ENCODE measurements at regions not wholly inside any gene's neighbourhood (a gene's known extent, or its start where the extent isn't known, plus 50 kb on each side); places are given as distances from the start of the nearest gene placed in this dataset.

GRCh38 chr2:204255071-204255470, 290.2 kb upstream of the PARD3B start:
- Histone ChIP-seq H3K4me1 (ENCODE audit: insufficient read depth, low read length) (no peaks in the 10 kb centered on the region), H3K4ac (ENCODE audit: low read depth, low read length) (no peak overlapping the region), H3K14ac (ENCODE audit: insufficient read depth, low read length) (no peak overlapping the region), H3K27ac (ENCODE audit: insufficient read length, low read depth, low read length) (no peak overlapping the region), H4K5ac (ENCODE audit: insufficient read length, low read depth, low read length) (no peak overlapping the region), H4K91ac (ENCODE audit: insufficient read length, low read depth, low read length) (no peak overlapping the region), H3K18ac (ENCODE audit: insufficient read length, low read depth, low read length) (no peak overlapping the region), H4K20me1 (ENCODE audit: control insufficient read depth, insufficient read depth, insufficient read length) (no peaks in the 10 kb centered on the region), H2AK5ac (ENCODE audit: insufficient read length, low read length) (no peak overlapping the region), H4K8ac (replicated peaks; ENCODE audit: insufficient read length, low read depth, low read length) (no peak overlapping the region), H3K23ac (ENCODE audit: insufficient read length, low read depth, low read length) (no peak overlapping the region), H3K9ac (ENCODE audit: extremely low read depth, insufficient read length, low read length) (no peak overlapping the region), H2BK120ac (ENCODE audit: low read depth, low read length, poor library complexity, severe bottlenecking) (no peak overlapping the region), H3K9me3 (ENCODE audit: control insufficient read depth, low read depth, low read length) (no peaks in the 10 kb centered on the region), H3T11ph (ENCODE audit: low read length) (no peak overlapping the region), H3K79me1 (ENCODE audit: insufficient read depth, low read depth, low read length, poor library complexity, severe bottlenecking) (no peaks in the 10 kb centered on the region), H3K23me2 (ENCODE audit: insufficient read length, low read depth, low read length, poor library complexity, severe bottlenecking) (no peaks in the 10 kb centered on the region), H2BK20ac (ENCODE audit: low read depth, low read length, poor library complexity, severe bottlenecking) (no peak overlapping the region), H2BK5ac (ENCODE audit: insufficient read length, low read length) (no peak overlapping the region), H2BK12ac (ENCODE audit: insufficient read length, low read depth, low read length) (no peak overlapping the region), H3K4me2 (ENCODE audit: insufficient read depth, insufficient read length, low read length) (no peak overlapping the region), H3K27me3 (ENCODE audit: insufficient read depth, low read length) (no peaks in the 10 kb centered on the region), H3K79me2 (ENCODE audit: insufficient read depth, low read length) (no peaks in the 10 kb centered on the region), H2BK15ac (ENCODE audit: low read depth, low read length) (no peak overlapping the region), H3K56ac (ENCODE audit: insufficient read length, low read depth, low read length) (no peak overlapping the region), H2AFZ (ENCODE audit: low read length) (no peak overlapping the region)
- WGBS (ENCODE audit: extremely low coverage, insufficient read length, low lambda C conversion rate): no CpG with 5 or more reads among the region's 5 CpGs
- DNase-seq: no peak
- Mint-ChIP-seq H3K27me3 (ENCODE audit: low read depth) (no peaks in the 10 kb centered on the region; the same call in 1 of the 2 replicates), H3K9me3 (no peaks in the 10 kb centered on the region; a peak in 1 of 5 replicates), H3K27ac (no peak overlapping the region), H3K4me3 (no peak overlapping the region), H3K36me3 (ENCODE audit: insufficient read depth in 1 of 3, low read depth in 3 of 3) (no peaks in the 10 kb centered on the region), H3K4me1 (peaks cover 2 to 9% of the 10 kb centered on the region in 2 experiments; a peak in 3 of 4 replicates)
- no peak for TF ChIP-seq CTCF (conservative IDR thresholded peaks at IDR 0.05)

All from H9 (cell line).